Esophagus mucosa (tissue), 1 donor: ENCODE measurements at regions not wholly inside any gene's neighbourhood (a gene's known extent, or its start where the extent isn't known, plus 50 kb on each side); places are given as distances from the start of the nearest gene placed in this dataset.
"Not testable (repeated sequence)": the region's sequence is repeated elsewhere in the genome, so short reads cannot be mapped to it uniquely, and the experiment has no call there.

Experiments
- ATAC-seq: fragments of 200-7000 bp; cut with Tn5 transposase; one replicate; pipeline ENCODE4 v1.9.1; 2020
- donor health status: DM: yes; HTN: yes; CAD: no.

DNA sequence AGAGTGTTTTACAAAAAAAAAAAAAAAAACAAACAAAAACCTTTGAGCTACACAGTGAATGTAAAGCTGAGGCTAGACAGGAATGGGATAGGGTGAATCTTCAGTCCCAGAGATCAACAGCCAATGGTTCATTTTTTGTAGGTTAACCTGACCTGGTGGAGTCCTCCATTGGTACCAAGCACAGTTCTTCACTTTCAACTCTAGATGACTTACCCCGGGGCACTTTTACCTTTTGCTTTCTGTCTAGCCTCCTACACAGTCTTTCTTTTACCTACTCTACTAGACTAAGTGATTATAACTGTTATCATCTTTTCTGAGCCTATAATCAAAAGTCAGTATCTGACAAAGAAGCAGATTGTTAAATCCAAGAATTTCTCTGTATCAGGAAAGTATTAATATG, 50.9 kb downstream of the ANXA2R start:
- no peak for ATAC-seq

DNA sequence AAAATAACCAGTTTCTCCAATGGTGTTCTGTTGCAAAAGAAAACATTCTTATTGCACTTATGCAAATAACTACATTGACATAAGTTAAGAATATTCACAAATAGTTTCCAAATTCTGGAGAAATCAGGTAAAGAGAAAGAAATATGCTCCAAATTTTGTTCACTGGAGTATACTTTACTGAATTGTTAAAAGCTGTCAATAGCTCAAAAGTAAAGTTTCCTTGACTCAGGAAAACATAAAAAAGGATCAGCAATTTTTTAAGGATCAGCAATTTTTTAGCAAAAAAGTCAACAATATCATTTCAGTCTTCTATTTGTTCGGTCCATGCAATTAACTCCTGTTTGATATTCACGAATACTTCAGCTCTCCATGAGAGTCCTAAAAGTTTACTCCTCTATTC, 51.6 kb downstream of the ANXA2R start:
- no peak for ATAC-seq

DNA sequence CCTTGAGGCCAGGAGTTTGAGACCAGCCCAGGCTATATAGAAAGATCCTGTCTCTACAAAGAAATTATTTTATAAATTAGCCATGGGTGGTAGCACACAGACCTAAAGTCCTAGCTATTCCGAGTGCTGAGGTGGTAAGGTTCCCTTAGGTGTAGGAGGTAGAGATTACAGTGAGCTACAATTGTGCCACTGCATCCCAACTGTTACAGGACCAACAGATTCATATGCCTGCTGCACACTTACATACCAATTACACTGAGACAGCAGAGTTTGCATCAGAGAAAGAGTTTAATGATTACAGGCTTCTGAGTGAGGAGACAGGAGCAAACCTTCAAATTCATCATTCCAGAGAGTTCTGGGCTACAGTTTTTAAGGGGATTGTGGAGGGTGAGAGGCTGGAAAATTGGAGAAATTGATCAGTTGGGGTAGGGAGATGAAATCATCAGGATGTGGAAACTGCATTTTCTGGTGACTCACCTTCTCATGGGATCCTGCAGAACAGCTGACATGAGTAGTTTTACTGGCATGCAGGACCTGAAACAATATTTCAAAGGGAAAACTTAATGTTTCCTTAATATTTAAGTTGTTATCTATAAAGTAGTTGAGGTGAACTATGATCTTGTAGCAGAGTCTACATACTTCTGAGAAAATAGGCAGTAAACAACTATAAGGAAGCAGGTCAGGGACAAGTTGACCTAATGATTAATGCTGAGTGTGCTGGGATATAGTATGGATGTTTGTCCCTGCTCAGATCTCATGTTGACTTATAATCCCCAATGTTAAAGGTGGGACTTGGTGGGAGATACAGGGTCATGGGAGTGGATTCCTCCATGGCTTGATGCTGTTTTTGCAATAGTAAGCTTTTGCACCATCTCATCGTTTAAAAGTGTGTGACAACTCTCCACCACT, 54.7 kb downstream of the ANXA2R start:
- ATAC-seq, result peak; percentile 51

DNA sequence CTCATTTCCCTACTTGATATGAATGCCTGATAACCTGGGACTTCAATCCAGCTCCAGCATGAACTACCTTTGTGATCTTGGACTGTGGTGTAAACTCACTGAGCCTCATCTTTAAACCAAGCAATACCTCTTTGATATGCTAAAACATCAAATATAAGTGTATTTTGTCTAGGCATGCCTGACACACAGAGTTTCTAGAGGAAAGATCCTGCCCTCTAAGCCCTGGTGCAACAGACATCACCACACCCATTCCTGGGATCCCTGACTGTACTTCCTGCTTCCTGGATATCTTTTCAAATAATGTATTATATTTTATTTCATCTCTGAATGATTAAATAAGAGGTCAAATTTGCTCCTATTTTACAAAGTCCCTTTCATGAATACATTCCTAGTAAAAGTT, 55.8 kb downstream of the ANXA2R start:
- ATAC-seq, result peak; percentile 87

DNA sequence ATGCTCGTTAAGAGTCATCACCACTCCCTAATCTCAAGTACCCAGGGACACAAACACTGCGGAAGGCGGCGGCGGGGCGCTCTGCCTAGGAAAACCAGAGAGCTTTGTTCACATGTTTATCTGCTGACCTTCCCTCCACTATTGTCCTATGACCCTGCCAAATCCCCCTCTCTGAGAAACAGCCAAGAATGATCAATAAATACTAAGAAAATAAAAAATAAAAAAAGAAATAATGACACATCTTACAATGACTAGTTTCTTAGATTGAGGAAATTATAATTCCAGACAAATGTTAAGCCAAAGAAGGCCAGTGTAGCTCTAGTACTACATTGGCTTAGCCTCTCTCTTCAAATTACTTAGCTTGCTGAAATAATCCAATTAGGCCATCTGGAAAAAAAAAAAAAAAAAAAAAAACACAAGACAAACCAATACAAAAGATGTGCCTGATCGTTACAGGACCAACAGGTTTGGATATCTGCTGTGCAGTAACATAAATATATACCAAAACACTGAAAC, 58.0 kb downstream of the ANXA2R start:
- ATAC-seq, result peak; percentile 44

DNA sequence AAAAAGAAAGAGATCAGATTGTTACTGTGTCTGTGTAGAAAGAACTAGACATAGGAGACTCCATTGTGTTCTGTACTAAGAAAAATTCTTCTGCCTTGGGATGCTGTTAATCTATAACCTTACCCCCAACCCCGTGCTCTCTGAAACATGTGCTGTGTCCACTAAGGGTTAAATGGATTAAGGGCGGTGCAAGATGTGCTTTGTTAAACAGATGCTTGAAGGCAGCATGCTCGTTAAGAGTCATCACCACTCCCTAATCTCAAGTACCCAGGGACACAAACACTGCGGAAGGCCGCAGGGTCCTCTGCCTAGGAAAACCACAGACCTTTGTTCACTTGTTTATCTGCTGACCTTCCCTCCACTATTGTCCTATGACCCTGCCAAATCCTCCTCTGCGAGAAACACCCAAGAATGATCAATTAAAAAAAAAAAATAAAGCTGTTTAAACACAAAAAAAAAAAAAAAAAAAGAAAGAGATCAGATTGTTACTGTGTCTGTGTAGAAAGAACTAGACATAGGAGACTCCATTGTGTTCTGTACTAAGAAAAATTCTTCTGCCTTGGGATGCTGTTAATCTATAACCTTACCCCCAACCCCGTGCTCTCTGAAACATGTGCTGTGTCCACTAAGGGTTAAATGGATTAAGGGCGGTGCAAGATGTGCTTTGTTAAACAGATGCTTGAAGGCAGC, 58.6 kb downstream of the ANXA2R start:
- not testable (repeated sequence) for ATAC-seq

DNA sequence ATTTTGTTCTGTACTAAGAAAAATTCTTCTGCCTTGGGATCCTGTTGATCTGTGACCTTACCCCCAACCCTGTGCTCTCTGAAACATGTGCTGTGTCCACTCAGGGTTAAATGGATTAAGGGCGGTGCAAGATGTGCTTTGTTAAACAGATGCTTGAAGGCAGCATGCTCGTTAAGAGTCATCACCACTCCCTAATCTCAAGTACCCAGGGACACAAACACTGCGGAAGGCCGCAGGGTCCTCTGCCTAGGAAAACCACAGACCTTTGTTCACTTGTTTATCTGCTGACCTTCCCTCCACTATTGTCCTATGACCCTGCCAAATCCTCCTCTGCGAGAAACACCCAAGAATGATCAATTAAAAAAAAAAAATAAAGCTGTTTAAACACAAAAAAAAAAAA, 59.1 kb downstream of the ANXA2R start:
- not testable (repeated sequence) for ATAC-seq

DNA sequence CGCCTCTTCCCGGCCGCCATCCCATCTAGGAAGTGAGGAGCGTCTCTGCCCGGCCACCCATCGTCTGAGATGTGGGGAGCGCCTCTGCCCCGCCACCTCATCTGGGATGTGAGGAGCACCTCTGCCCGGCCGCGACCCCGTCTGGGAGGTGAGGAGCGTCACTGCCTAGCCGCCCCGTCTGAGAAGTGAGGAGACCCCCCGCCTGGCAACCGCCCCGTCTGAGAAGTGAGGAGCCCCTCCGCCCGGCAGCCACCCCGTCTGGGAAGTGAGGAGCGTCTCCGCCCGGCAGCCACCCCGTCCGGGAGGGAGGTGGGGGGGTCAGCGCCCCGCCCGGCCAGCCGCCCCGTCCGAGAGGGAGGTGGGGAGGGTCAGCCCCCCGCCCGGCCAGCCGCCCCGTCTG, 59.7 kb downstream of the ANXA2R start:
- ATAC-seq, result not testable (repeated sequence)

DNA sequence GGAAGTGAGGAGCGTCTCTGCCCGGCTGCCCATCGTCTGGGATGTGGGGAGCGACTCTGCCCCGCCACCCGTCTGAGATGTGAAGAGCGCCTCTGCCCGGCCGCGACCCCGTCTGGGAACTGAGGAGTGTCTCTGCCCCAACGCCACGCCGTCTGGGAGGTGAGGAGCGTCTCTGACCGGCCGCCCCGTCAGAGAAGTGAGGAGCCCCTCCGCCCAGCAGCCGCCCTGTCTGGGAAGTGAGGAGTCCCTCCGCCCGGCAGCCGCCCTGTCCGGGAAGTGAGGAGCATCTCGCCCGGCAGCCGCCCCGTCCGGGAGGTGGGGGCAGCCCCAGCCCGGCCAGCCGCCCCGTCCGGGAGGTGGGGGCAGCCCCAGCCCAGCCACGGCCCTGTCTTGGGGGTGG, 60.9 kb downstream of the ANXA2R start:
- ATAC-seq, result not testable (repeated sequence)

DNA sequence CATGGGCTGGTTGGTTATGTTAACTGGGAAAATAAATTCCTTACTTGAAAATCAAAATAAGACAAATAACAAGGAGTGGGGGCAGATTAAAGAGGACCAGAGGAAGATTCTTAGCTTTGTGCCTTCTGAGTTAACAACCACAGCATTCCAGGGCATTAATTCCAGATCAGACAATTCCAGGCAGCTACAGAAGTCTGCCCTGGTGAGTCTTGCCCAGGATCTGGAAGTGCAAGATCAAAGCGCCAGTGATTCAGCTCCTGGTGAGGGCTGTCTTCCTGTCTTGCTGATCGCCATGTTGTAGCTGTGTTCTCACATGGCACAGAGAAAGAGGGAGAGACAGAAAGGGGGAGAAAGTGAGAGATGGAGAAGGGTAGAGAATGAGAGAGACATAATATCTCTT, 65.6 kb downstream of the ANXA2R start:
- peak; percentile 60 for ATAC-seq

DNA sequence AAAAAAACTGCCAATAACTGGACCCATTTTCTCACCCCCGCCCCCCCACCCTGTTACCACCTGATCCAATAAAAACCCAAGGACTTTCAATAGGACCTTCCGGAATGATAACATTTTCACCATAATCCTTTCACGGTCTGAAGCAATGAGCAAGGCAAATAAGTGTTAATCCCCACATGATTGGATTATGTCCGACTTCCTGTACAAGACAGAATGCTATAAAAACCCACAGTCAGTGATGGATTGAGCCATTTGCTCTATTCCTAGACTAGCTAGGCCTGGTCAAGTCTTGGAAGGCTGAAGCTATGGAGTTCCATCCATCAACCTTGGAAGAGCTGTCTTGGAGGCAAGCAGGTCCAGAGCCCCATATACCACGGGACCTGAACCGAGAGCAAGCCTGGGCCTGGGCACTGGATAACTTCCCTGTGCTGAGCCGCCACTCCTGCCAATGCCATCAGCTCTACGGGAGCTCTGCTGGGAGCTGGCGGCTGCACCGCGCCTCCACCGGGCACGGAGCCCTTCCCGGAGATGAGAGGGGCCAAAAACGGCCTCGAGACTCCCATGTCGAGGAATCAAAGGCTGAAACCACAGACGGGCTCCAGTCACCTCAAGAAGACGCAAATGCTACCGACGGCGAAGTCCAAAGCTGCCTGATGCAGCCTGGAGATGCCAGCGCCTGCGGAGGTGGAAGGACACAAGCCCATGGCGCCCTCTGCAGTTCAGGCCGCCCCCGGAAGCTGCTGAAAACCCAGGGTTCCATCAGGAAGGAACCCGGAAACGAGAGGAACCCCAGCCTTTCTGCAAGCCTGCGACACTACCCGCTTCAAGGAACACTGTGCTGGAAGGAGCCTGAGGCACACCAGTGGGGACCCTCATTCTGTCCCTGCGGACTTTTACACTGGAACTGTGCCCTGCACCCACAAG, 69.2 kb downstream of the ANXA2R start:
- peak; percentile 52 for ATAC-seq

DNA sequence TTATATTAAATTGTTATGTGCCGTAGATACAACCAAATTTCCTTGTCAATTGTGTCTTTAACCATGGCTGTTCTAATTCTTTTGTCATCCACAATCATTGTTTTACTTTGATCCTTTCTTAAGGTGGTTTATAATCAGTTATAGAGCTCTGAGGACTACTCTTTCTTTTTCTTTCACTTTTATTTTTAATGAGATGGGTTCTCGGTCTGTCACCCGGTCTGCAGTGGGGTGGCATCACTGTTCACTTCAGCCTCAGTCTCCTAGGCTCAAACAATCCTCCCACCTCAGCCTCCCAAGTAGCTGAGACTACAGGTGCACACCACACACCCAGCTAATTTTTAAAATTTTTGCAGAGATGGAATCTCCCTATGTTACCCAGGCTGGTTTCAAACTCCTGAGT, 74.2 kb downstream of the ANXA2R start:
- no peak for ATAC-seq

DNA sequence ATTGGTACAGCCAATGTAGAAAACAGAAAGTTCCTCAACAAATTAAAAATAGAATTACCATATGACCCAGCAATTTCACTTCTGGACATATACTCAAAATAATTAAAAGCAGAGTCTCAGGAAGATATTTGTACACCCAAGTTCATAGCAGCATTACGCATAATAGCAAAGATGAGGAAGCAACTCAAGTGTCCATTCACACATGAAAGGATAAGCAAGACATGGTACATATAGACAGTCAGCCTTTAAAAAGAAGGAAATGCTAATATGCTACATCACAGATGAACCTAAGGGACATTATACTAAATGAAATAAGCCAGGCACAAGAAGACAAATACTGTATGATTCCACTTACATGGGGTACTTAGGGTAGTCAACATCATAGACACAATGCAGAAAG, 76.7 kb downstream of the ANXA2R start:
- ATAC-seq, result no peak

DNA sequence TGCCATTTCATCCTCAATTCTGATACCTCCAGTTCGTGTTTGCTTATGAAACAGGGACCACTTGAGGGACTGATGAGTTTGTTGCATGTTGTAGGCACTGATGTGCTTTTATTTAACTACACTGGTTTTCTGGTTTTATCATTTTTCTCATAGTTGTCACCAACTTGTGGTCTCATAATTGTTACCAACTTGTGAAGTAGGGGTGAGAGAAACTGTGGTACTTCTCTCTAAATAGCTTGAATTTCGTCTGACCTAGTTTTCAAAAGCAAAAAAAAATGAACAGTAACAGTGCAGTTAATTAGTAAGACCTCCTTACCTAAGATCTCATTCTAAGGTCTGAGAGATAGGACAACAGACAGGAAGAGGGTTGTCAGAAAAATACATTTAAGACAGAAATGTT, 78.0 kb downstream of the ANXA2R start:
- no peak for ATAC-seq

DNA sequence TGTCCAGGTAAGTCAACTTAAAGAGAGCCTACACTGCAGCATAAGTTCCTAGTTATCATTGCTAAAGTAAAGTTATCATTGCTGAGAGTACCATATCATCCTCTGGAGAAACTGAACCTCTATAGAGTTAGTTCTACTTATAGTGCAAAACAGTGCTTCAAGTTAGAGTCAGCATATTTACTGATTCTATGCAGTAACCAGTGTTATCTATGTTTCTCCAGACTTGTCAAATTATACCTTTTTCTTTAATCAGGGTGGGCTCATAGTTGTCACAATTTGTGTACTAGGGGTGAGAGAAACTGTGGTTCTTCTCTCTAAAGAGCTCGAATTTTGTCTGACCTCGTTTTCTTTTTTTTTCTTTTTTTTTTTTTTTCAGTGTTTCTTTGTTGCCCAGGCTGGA, 79.6 kb downstream of the ANXA2R start:
- ATAC-seq, result no peak

DNA sequence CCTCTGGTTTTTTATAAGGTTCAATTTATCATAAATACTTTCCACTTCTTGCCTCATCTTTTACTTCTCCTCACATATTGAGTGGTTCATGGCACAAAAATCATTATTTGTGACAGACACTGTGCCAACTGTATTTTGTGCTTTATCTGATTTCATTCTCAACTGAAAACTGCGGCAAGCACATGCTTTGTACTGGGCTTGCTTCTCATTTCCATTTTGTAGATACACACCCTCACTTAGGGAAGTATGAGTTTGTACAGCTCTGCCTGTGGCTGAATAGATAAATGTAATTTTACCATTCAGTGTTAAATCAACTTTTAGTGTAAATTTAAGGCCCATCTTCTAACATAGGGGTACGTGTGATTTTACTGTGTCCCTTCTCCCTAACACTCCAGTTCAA, 83.6 kb downstream of the ANXA2R start:
- ATAC-seq, result no peak

DNA sequence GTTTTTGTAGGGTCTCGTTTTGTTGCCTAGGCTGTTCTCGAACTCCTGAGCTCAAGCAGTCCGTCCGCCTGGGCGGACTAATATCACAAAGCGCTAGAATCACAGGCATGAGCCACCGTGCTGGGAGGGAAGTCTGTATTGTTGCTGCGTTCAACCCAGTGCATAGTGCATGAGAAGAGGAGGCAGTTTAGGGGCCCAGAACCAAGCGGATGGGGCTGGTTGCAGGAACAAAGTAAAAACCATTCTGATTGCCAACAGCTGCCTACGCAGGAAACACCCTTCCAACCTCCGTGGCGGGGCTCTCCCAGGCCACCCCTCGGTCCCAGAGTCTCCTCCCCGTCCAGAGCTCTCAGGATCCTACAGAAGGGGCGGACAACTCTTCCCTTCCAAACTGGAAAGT, 87.1 kb downstream of the ANXA2R start:
- ATAC-seq, result no peak

DNA sequence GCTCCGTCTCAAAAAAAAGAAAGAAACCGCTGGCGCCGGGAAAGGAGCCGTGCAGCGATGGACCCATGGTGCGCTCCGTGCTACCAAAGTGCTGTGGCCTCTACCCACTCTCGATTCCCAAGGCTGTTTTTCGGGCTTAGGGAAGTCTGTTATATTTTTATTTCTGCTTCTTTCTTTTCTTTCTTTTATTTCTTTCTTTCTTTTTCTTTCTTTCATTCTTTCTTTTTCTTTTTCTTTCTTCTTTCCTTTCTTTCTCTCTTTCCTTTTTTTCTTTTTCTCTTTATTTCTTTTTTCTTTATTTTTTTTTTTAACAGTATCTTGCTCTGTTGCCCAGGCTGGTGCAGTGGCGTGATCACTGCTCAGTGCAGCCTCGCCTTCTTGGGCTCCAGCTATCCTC, 87.5 kb downstream of the ANXA2R start:
- no peak for ATAC-seq

DNA sequence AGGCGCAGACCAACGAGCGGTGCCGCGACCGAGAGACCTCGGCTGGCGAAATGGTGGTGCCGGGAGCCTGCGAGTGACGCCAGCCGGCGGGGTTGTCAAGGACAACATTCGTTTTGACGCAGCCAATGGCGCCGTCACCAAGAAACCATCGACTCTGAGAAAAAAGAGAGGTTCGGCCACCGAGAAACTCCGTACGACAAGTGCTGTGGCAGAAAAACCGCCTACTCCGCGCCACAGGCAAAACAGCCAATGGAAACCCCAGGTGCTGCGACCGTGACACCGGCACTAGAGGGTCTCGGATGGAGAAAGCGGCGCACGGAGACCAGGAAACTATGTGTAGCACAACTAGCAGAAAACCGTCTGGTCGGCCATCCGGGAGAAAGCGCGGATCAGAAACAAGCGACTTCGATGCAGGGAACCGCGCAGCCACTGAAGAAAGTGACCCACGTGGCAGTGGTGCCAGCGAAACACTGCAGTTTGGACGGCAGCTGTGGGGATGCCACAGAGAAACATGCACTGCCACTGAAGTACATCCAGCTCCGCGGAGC, 88.8 kb downstream of the ANXA2R start:
- peak; percentile 3 for ATAC-seq

DNA sequence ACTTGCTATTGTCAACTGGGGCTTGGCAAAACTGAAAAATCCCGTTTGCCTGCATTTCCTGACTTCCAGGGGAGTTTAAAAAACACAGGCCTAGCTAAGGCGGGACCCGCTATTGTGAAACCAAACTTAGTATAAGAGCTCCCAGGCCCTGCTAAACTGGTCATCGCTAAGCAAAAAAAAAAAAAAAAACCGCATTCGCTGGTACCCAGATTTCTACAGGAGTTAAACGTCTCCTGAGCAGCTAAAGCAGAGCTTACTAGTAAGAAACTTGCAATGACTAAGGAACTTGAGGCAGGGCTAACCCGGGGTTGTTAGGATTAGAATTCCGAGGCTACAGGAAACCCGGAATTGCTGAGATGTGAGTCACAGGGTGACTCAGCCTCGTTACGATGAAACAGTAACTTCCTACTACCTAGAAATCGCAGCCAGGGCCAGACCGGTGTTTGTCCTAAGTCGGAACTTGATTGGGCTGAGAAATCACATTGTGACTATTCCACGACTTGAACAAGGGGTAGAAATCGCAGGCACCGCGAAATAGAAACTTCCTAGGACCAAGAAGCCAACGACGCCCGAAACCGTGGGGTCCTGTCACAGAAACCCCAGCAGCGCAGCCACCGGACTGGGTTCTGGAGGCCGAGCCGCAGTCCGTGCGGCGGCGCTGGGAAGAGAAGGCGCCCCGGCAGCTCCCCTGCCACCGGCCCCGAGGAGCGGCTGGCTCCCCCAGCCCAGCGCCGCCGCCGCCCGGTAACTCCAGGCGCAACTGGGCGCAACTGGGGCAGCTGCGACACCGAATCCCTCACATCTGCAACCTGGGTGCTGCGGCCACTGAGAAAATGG, 89.4 kb downstream of the ANXA2R start:
- peak; percentile 94 for ATAC-seq

DNA sequence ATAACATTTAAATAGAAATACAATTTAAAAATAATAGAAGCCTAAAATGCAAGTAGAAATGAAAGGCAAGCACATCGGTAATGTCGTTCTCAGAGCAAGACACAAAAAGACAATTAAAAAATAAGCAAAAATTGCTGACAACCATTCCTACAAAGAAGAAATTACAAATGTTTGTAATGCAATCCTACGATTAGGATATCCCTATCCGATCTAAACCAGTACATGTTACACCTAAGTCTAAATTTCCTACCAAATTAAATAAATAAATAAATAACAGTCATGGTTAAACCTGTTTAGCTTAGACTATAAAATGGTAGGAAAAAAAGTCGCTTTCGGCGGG, 90.0 kb downstream of the ANXA2R start:
- no peak for ATAC-seq
